CD4-positive, alpha-beta T cell treated with Interleukin-21 for 1 hour (primary cell): ENCODE measurements at regions not wholly inside any gene's neighbourhood (a gene's known extent, or its start where the extent isn't known, plus 50 kb on each side); places are given as distances from the start of the nearest gene placed in this dataset.
"Not testable (repeated sequence)": the region's sequence is repeated elsewhere in the genome, so short reads cannot be mapped to it uniquely, and the experiment has no call there.

Experiments
- DNase-seq: peaks from one replicate; pipeline ENCODE4 v3.0.0-alpha.2; 2020

- not testable (repeated sequence) for DNase-seq
Measured at GRCh38 chrX:35221391-35221790, 278.8 kb downstream of the FAM47B start.

- DNase-seq: no peak
Measured at GRCh38 chrX:35244088-35244741, 301.6 kb downstream of the FAM47B start.

GRCh38 chrX:35244796-35245508 is 302.4 kb downstream of the FAM47B start:
- DNase-seq: no peak

- DNase-seq: no peak
Measured at GRCh38 chrX:35251226-35251625, 308.6 kb downstream of the FAM47B start.

GRCh38 chrX:35276115-35276514 is 333.5 kb downstream of the FAM47B start:
- no peak for DNase-seq

- no peak for DNase-seq
Measured at GRCh38 chrX:35285289-35285962, 342.8 kb downstream of the FAM47B start.

DNA sequence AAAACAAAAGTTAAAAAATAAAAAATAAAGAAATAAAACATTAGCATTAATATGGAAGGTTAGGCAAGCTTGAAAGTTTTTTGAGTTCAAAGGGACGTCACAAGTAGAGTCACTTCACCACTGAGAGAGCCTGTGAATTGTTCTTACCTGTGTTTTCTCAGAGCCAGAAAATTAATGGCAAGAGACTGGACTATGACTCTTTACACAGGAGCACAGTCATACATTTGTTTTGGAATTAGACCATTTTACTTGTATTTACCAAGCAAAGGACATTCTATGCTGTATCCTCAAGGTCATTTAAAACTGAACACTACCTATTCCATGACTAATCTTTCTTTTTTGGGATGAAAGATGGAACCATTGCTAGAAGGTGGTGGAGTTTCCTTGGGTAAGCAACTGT is 346.1 kb downstream of the FAM47B start:
- no peak for DNase-seq

GRCh38 chrX:35289952-35290351 is 347.4 kb downstream of the FAM47B start:
- no peak for DNase-seq

- DNase-seq: no peak
Measured at GRCh38 chrX:35291013-35291412, 348.4 kb downstream of the FAM47B start.

DNA sequence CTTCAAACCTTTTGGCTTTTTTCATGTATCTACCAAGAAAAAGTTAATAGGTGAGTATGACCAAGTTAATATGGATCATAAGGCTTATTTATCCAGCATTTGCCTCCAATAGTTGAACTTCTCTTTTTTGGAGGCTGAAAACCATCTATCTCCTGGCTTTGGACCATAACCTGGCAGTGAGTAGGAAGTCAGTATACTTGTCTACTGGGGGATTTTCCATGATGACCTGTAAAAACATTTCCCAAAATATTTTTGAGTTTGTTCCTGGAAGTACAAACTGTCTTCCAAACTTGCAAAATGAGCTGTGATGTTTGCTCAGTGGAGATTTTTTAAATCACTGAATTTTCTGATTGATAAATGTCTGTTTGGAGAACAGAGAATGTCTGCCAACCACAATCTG is 349.9 kb downstream of the FAM47B start:
- DNase-seq: no peak

DNA sequence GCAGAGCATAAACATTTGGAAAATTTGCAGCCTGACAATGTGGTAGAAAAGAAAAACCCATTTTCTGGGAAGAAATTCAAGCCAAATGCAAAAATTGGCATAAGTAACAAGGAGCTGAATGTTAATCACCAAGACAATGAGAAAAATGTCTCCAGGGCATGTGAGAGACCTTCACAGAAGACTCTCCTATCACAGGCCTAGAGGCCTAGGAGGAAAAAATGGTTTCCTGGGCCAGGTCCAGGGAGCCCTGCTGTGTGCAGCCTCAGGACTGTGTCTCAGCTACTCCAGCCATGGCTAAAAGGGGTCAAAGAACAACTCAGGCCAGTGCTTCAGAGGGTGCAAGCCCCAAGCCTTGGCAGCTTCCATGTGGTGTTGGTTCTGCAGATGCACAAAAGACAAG is 362.4 kb downstream of the FAM47B start:
- not testable (repeated sequence) for DNase-seq

DNA sequence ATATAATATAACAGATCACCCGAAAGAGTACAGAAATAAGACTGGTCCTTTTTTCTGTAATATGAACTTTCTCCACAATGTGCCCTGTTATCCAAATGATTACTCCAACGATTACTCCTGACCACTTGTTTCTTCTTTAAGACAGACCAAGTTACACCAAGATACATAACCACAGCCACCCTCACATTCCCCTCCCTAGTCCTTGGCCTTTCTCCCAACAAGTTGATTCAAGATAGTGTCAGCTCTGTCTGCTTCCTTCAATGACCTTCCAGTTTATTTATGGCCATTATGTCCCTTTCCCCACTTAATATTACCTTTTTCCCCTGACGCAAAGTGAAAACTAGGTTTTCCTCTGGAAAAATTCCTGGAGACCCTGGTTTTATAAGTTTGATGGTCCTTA is 397.2 kb downstream of the FAM47B start:
- DNase-seq: no peak

- DNase-seq: no peak
Measured at GRCh38 chrX:35340465-35340864, 397.9 kb downstream of the FAM47B start.

- DNase-seq: no peak
Measured at GRCh38 chrX:35351212-35351611, 408.6 kb downstream of the FAM47B start.

DNA sequence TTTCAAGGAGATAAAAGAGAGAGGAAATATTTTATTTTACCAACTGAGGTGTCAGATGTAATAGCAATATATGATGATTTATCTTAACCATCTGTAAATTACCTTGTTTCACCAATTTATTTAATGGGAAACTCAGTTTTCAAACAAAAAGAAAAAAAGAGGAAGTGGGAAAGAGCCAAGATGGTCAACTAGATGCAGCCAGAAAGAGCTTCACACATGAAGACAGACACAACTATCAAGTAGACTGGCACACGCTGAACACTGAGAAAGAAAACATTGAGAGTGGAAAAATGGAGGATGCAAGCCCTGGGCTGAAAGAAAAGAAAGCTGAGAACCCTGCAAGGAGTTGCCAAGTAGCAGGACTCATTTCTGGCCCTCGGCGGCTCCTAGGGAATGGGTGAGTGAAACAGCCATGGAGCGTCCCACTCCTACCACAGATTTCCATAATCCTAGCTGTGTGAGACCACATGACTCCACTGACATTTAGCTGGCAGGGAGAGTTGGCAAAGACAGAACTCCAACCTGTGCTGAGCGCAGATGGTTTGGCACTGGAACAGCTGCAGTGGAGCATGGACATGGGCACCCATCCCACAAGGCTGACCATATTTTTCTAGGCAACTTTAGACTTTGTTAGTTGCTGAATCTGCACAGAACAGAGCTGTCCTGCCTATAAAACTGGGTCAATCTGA is 409.3 kb downstream of the FAM47B start:
- no peak for DNase-seq

DNA sequence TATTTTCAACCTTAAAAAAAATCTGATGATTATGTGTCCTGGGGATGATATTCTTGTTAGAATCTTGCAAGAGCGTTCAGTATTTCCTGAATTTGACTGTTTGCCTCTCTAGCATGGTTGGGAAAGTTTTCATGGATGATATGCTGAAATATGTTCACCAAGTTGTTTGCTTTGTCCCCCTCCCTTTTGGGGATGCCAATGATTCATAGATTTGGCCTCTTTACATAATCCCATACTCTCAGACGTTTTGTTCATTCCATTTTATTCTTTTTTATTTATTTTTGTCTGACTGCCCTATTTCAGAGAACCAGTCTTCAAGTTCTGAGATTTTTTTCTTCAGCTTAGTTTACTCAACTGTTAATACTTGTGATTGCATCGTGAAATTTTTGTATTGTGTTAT is 415.1 kb downstream of the FAM47B start:
- DNase-seq: no peak

DNA sequence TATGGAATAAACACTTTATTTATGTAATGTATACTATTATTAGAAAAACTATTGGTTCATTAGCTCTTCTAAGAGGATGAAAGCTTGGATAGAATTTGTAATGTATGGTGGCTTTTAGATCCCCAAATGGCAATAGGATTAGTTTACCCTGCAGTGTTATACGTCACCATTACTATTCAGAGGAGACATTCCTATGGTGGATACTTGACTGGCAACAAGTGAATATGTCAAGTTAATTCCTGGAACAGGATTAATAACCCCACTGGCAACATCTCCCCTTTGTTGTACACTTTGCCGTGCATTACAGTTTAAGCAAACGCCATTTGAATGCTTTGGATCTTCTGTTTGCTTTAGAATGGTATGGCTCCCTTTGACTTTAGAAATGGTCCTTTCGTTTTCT is 420.3 kb downstream of the FAM47B start:
- no peak for DNase-seq

GRCh38 chrX:35374116-35374515 is 424.0 kb upstream of the MAGEB16 start:
- no peak for DNase-seq

DNA sequence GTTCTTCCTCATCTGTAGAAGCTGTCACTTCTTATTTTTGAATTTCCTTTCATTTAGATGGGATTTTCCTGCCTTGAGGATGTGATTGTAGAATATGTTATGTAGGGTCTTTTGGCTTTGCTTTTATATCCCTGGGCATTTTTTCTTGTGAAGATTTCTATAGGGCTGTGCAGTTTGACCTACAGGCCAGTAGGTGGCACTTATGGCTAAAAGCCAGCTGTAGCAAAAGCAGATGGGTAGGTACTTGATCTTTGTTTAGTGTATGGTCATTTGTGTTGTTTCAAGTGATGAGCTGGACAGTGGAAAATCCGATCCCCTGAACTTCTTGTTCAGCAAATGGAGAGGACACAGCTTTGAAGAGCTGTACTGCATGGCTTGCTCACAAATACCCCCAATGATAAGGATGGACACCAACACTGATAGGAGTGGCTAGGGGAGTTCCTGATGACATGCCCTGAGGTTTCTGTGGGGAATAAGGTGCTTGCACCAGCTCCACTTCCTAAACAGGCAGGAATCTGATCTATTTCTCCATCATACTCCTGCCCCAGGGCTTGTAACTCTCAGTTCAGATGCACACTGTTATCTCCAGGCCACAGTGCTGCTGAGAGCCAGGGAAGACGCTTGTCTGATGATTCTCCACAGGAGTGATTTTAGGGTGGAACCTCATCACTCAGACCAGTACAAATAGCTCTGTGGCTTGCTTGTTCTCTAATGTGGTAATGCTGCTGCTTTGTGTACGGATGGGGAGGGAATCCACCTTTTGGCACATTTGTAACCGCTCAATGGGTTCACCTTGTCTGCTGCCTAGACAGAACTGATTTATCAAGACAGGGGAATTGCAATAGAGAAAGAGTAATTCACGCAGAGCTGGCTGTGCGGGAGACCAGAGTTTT is 417.1 kb upstream of the MAGEB16 start:
- no peak for DNase-seq

- not testable (repeated sequence) for DNase-seq
Measured at GRCh38 chrX:35381709-35382108, 416.4 kb upstream of the MAGEB16 start.

- no peak for DNase-seq
Measured at GRCh38 chrX:35382966-35383365, 415.2 kb upstream of the MAGEB16 start.

GRCh38 chrX:35392232-35392631 is 405.9 kb upstream of the MAGEB16 start:
- no peak for DNase-seq

- DNase-seq: no peak
Measured at GRCh38 chrX:35406386-35406785, 391.8 kb upstream of the MAGEB16 start.
